Transverse colon (tissue), 3 donors: ENCODE measurements at regions not wholly inside any gene's neighbourhood (a gene's known extent, or its start where the extent isn't known, plus 50 kb on each side); places are given as distances from the start of the nearest gene placed in this dataset.

ENCODE experiments used
- EP300 ChIP-seq: sonication (generic); formaldehyde crosslinking; IDR thresholded peaks from one replicate; pipeline ENCODE4 v1.6.1; 2017; ENCODE audit warnings: antibody characterized with exemption, low read depth
- POLR2A ChIP-seq: fragments of 450-650 bp; IDR thresholded peaks from one replicate; pipeline ENCODE4 v1.6.1; 2016; ENCODE audit warnings: antibody characterized with exemption, mild to moderate bottlenecking, moderate library complexity
- TF ChIP-seq, protein P1 (sequence below), 5 experiments: fragments of 200-600 bp in 3 of 5; fragments of 450-650 bp in 2 of 5; sonication (generic) in 3 of 5; IDR thresholded peaks; 1 replicate in 2 of 5; 2 replicates in 3 of 5; pipeline ENCODE4 v1.5.1; 2016 to 2017; ENCODE audit warnings: antibody characterized with exemption in 5 of 5, inconsistent platforms in 3 of 5, mild to moderate bottlenecking in 2 of 5, moderate library complexity in 1 of 5

DNA sequence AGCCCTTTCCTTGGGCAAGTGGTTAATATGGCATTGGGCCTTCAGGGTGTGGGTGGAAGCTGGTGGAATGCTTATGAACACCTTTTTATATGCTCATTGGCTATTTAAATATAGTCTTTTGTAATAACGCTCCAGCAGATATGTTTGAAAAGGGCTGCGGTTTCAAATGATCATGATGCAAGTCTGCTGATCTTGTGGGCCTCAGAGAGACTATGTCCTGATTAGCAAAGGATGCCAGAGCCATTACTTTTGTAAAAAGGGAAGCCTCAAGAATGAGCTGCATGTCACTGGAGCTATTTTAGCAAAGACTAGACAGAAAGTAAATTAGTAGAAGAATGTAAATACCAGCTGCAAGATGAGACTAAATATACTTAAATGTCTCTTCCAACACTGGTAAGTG is 200.5 kb downstream of the GXYLT1 start:
- TF ChIP-seq, protein P1, sequence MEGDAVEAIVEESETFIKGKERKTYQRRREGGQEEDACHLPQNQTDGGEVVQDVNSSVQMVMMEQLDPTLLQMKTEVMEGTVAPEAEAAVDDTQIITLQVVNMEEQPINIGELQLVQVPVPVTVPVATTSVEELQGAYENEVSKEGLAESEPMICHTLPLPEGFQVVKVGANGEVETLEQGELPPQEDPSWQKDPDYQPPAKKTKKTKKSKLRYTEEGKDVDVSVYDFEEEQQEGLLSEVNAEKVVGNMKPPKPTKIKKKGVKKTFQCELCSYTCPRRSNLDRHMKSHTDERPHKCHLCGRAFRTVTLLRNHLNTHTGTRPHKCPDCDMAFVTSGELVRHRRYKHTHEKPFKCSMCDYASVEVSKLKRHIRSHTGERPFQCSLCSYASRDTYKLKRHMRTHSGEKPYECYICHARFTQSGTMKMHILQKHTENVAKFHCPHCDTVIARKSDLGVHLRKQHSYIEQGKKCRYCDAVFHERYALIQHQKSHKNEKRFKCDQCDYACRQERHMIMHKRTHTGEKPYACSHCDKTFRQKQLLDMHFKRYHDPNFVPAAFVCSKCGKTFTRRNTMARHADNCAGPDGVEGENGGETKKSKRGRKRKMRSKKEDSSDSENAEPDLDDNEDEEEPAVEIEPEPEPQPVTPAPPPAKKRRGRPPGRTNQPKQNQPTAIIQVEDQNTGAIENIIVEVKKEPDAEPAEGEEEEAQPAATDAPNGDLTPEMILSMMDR (IDR thresholded peaks at IDR 0.05), result no peak
- TF ChIP-seq POLR2A (no peak), EP300 (no peak)
